ENCODE measurements at regions not wholly inside any gene's neighbourhood (a gene's known extent, or its start where the extent isn't known, plus 50 kb on each side); places are given as distances from the start of the nearest gene placed in this dataset.

DNA sequence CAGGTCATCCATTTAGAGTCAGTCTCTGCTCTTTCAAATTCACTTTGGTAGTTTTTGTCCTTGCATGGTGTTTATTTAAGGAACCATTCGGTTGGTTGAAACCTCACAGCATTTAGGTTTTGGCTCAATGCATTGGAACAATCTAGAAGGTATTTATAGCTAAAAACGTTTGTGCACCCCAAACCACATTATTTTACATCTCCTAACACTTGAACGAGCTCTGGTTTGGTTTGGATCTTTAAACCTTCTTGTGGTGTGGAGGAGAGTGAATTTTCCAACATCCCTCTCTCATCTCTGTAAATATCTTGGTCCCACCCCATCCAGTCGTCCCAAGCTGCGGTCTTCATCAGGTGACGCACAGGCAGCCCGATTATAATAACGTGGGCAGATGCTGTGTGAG lies 287.9 kb downstream of the LPIN1 start:
- no peaks in the 10 kb centered on the region for H3K4me1 Mint-ChIP-seq (ENCODE audit: low read depth, unreplicated experiment)
- no peak for DNase-seq

DNA sequence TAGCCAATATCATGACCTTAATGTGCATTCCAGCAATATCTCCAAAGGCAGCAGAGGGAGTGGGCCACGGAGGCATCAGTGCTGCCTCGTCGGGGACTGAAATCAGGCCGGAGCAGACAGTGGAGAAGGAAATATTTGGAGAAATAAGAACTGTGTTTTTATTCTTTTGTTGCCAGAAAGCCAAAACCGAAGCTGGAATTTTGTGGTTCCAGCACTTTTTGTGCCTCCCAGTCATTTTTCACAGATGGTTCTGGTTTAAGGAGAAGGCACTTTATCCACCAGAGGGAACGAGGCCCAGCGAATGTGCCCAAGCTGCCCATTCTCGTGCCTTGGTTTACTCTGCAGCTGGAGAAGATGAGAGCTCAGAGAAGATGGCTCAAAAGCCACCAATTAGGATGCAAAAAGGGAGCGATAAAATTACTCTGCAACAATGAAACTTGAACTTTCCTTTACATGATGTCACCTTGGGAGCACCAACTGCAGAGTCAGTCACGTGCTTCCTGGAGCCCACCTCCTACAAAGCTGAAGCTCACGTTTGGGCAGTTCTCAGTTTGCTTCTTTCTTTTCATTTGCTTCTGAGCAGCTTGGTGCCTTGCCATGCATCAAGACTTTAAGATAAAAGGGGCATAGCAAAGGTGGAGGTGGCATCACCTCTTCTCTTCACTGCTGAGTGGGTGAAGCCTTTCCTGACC lies 288.7 kb downstream of the LPIN1 start:
- Mint-ChIP-seq H3K9me3 (ENCODE audit: unreplicated experiment) (peaks cover 3% of the 10 kb centered on the region), H3K27me3 (ENCODE audit: unreplicated experiment) (no peaks in the 10 kb centered on the region), H3K4me3 (ENCODE audit: unreplicated experiment) (no peak overlapping the region), H3K36me3 (ENCODE audit: unreplicated experiment) (no peaks in the 10 kb centered on the region), H3K27ac (ENCODE audit: unreplicated experiment) (no peak overlapping the region), H3K4me1 (ENCODE audit: low read depth, unreplicated experiment) (no peaks in the 10 kb centered on the region)
- no peak for DNase-seq
- TF ChIP-seq, protein P1, sequence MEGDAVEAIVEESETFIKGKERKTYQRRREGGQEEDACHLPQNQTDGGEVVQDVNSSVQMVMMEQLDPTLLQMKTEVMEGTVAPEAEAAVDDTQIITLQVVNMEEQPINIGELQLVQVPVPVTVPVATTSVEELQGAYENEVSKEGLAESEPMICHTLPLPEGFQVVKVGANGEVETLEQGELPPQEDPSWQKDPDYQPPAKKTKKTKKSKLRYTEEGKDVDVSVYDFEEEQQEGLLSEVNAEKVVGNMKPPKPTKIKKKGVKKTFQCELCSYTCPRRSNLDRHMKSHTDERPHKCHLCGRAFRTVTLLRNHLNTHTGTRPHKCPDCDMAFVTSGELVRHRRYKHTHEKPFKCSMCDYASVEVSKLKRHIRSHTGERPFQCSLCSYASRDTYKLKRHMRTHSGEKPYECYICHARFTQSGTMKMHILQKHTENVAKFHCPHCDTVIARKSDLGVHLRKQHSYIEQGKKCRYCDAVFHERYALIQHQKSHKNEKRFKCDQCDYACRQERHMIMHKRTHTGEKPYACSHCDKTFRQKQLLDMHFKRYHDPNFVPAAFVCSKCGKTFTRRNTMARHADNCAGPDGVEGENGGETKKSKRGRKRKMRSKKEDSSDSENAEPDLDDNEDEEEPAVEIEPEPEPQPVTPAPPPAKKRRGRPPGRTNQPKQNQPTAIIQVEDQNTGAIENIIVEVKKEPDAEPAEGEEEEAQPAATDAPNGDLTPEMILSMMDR (IDR thresholded peaks at IDR 0.05; ENCODE audit: partially characterized antibody, unreplicated experiment): no peak

More for the DNA sequence above, 287.9 kb downstream of the LPIN1 start:
- TF ChIP-seq, protein P1 (IDR thresholded peaks at IDR 0.05; ENCODE audit: partially characterized antibody, unreplicated experiment): no peak
- H3K36me3 Mint-ChIP-seq (ENCODE audit: unreplicated experiment): no peaks in the 10 kb centered on the region
- H3K9me3 Mint-ChIP-seq (ENCODE audit: unreplicated experiment): peaks cover 3% of the 10 kb centered on the region
- no peak overlapping the region for H3K4me3 Mint-ChIP-seq (ENCODE audit: unreplicated experiment)
- H3K27ac Mint-ChIP-seq (ENCODE audit: unreplicated experiment): no peak overlapping the region
- no peaks in the 10 kb centered on the region for H3K27me3 Mint-ChIP-seq (ENCODE audit: unreplicated experiment)

GRCh38 chr2:12035956-12036639 lies 289.7 kb downstream of the LPIN1 start:
- no peaks in the 10 kb centered on the region for H3K36me3 Mint-ChIP-seq (ENCODE audit: unreplicated experiment)
- no peak for DNase-seq
- H3K4me1 Mint-ChIP-seq (ENCODE audit: low read depth, unreplicated experiment): no peaks in the 10 kb centered on the region
- TF ChIP-seq, protein P1 (IDR thresholded peaks at IDR 0.05; ENCODE audit: partially characterized antibody, unreplicated experiment): no peak
- H3K9me3 Mint-ChIP-seq (ENCODE audit: unreplicated experiment): peaks cover 3% of the 10 kb centered on the region
- no peak overlapping the region for H3K27ac Mint-ChIP-seq (ENCODE audit: unreplicated experiment)
- H3K4me3 Mint-ChIP-seq (ENCODE audit: unreplicated experiment): no peak overlapping the region
- no peaks in the 10 kb centered on the region for H3K27me3 Mint-ChIP-seq (ENCODE audit: unreplicated experiment)

DNA sequence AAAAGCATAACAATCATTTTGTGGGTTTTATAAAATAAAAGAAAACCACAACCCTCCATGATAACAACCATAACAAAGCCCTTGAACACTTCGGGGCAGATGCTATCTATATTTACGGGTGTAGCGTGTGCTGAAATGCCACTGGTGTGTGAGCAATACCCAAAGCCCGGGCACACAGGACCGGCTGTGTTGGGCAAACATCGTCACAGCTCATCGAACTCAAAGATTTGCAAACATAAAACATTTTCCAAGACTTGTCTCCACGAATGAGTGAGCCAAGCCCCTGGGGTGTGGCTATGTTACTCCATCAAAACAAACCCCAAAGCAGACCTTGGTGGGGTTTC lies 290.2 kb downstream of the LPIN1 start:
- no peak for DNase-seq
- TF ChIP-seq, protein P1 (IDR thresholded peaks at IDR 0.05; ENCODE audit: partially characterized antibody, unreplicated experiment): no peak
- Mint-ChIP-seq H3K9me3 (ENCODE audit: unreplicated experiment) (peaks cover 3% of the 10 kb centered on the region), H3K27me3 (ENCODE audit: unreplicated experiment) (no peaks in the 10 kb centered on the region), H3K4me3 (ENCODE audit: unreplicated experiment) (no peak overlapping the region), H3K4me1 (ENCODE audit: low read depth, unreplicated experiment) (no peaks in the 10 kb centered on the region), H3K36me3 (ENCODE audit: unreplicated experiment) (no peaks in the 10 kb centered on the region), H3K27ac (ENCODE audit: unreplicated experiment) (no peak overlapping the region)

- no peak for DNase-seq
- TF ChIP-seq, protein P1 (IDR thresholded peaks at IDR 0.05; ENCODE audit: partially characterized antibody, unreplicated experiment): no peak
- Mint-ChIP-seq H3K36me3 (ENCODE audit: unreplicated experiment) (no peaks in the 10 kb centered on the region), H3K9me3 (ENCODE audit: unreplicated experiment) (peaks cover 3% of the 10 kb centered on the region), H3K27ac (ENCODE audit: unreplicated experiment) (no peak overlapping the region), H3K4me3 (ENCODE audit: unreplicated experiment) (no peak overlapping the region), H3K27me3 (ENCODE audit: unreplicated experiment) (no peaks in the 10 kb centered on the region), H3K4me1 (ENCODE audit: low read depth, unreplicated experiment) (no peaks in the 10 kb centered on the region)
These were observed 290.9 kb downstream of the LPIN1 start for GRCh38 chr2:12037301-12037700.
